Myocyte (in vitro differentiated cells): ENCODE measurements at regions not wholly inside any gene's neighbourhood (a gene's known extent, or its start where the extent isn't known, plus 50 kb on each side); places are given as distances from the start of the nearest gene placed in this dataset.

Source experiments
- DNase-seq: peaks from one replicate; pipeline ENCODE4 v3.0.0-alpha.2; 2012; ENCODE audit warnings: low read depth

GRCh38 chr4:22984390-22984789 lies 291.7 kb downstream of the GBA3 start:
- DNase-seq: no peak

- DNase-seq: no peak
Measured at GRCh38 chr4:22978656-22979055, 285.9 kb downstream of the GBA3 start.

- DNase-seq: no peak
Measured at GRCh38 chr4:22970665-22971064, 277.9 kb downstream of the GBA3 start.

- DNase-seq: no peak
Measured at GRCh38 chr4:22969287-22969896, 276.7 kb downstream of the GBA3 start.

DNA sequence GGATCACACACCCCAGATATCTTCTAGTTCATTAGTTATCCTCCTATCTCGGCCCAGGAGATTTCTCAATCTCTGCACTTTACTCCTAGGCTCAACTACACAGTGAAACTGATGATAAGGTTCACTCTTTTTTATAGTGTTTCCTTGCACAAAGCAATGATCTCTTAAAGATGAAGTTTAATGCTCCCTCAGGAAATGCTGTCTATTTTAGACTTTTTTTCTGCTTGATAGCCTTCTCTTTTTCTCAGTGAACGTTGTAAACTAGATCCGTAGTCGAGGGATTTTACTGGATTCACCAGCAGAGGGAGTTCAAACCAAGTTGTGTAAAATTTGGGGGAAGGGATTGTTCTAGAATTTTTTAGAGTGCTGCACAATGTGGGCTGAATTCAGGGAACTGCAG lies 269.6 kb downstream of the GBA3 start:
- DNase-seq: peak; percentile 73

GRCh38 chr4:22959483-22959882 lies 266.7 kb downstream of the GBA3 start:
- DNase-seq: no peak

- no peak for DNase-seq
Measured at GRCh38 chr4:22957774-22958309, 265.1 kb downstream of the GBA3 start.

DNA sequence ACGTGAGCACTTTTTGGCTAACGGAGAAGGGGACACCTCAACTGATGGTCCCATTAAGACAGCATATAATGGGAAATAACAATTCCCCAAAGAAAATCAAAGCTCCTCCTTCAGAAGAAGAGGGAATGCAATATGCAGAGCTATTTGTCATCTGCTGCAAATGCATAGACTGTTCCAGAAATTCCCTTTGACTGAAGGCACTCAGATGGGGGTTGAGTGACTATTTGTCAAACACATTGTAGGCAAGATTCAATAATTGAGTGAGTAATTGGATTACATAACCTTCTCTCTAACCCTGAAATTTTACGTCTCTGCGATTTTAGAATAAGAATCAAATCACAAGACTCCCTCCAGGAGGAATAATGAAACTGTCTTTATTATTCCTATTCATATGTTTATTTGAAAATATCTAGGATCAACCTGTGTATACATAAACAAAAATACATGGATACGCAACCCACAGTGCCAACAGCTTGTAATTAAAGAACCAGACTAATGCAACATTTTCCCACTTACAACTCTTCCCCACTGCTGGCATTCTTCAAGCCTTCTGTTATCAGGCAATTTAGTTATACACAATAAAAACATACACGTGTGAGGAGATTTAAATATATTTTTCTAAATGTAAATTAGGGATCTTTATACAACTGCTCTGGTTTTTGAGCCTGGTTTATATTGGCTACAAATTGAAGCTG lies 256.6 kb downstream of the GBA3 start:
- DNase-seq: no peak

DNA sequence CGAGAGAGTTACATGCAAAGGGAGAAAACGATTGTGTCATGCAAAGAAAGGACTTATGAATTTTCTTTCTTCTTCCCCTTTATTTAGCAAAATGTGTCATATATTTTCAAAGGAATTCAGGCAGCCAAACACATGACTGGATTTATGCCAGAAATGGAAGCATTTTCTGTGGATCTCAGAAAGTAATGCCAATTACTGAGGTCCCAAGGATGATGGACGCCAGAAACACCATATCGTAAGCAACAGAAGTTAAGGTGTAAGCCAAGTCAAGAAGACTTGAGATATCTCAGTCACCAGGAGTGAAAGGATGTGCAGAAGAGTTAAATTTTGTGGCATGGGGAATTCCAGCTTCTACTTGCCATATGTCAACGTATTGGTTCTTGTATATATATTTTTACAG lies 255.1 kb downstream of the GBA3 start:
- no peak for DNase-seq

- no peak for DNase-seq
Measured at GRCh38 chr4:22942920-22943559, 250.3 kb downstream of the GBA3 start.

DNA sequence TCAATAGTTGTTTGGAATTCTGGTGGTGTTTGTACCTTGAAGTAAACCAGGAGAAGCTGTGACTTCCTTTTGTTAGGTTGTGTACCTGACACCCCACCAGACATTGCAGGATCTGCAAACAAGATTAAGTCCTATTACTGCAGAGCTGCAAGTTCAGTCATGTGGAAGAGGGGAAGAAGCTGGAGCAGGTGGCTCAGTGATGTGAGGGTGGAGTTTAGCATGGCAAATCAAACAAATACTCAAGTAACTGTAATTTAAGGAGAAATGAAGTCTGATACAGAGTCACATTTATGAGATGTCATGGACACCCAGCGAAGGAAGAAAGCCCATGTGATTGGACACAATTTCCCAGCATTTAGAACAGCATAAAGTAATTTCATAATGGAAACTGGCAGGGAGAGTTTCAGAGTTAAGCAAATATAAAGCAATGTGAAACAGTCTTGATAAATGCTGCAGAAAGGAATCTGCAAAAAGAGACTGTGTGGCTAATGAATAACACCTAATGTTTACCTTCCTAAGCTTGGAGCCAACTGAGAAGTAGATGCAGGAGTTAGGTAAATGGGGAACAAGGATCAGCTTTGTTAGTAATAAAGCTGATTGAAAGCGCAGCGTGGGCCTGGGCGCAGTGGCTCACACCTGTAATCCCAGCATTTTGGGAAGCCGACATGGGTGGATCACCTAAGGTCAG lies 249.1 kb downstream of the GBA3 start:
- no peak for DNase-seq

- DNase-seq: no peak
Measured at GRCh38 chr4:22932326-22932725, 239.6 kb downstream of the GBA3 start.

DNA sequence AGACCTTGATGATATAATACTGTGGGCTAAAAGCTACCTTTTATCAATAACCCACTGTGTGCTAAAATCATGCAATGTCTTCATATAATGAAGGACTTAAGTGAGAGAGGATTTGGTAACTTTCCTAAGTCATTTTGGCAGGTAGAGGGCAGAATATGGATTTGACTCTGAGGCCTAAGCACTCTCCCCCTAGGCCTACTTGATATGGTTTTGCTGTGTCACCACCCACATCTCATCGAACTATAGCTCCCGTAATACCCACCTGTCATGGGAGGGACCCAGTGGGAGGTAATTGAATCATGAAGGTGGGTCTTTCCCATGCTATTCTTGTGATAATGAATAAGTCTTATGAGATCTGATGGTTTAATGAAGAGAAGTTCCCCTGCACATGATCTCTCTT lies 229.7 kb downstream of the GBA3 start:
- no peak for DNase-seq

GRCh38 chr4:22921936-22922335 lies 229.2 kb downstream of the GBA3 start:
- DNase-seq: no peak

DNA sequence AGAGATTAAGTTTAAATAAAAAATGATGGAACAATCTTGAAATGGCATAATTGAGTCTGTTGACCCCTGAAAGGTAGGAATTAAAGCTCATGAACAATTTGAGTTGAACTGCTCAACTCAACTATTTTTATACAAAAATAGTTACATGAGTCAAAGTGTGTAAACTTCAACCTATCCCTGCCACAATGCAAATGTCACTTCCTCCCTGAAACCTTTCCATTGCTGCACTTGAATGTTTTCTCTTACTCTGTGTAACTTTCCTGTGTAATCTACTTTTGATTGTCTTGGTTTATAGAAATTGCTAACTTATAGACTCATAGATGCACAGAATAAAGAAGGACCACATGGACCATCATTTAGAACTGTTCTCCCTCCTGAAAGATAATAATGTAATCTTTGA lies 218.5 kb downstream of the GBA3 start:
- no peak for DNase-seq

DNA sequence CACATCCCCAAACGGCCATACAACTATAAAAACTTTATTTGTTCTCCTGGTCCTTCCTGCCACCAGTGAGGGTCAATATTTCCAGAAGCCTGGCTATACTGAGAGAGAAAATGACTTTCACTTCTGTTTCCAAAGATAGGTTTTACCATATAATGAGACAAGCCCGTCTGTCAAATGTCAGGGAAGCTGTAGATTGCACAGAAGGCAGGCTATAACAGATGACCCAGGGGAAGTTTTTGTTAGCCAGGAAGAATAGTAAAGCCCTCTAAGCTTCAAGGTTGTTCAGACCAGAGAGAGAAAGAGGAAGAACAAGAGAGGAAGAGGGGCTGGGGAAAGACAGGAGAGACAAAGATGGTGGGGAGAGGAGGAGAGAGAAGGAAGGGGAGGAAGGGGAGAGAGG lies 217.5 kb downstream of the GBA3 start:
- DNase-seq: no peak

DNA sequence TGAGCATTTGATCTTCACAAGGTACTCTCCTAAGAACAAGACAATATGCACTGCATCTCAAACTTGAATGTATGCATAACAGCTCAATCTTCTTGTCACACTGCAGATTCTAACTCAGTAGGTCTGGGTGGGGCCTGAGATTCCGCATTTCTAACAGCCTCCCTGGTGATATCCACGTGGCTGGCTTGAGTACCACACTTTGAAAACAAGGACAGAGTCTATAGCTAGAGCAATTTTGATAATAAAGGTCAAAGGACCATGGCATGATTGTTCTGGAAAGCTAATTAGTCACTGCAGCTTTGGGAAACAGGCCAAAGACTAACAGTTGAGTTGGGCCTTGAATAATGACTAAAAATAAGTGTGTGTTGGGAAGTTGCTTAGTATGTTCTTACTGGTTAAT lies 213.3 kb downstream of the GBA3 start:
- no peak for DNase-seq

- DNase-seq: no peak
Measured at GRCh38 chr4:22903913-22904312, 211.2 kb downstream of the GBA3 start.

- no peak for DNase-seq
Measured at GRCh38 chr4:22901631-22902030, 208.9 kb downstream of the GBA3 start.

GRCh38 chr4:22900876-22901275 lies 208.1 kb downstream of the GBA3 start:
- no peak for DNase-seq

DNA sequence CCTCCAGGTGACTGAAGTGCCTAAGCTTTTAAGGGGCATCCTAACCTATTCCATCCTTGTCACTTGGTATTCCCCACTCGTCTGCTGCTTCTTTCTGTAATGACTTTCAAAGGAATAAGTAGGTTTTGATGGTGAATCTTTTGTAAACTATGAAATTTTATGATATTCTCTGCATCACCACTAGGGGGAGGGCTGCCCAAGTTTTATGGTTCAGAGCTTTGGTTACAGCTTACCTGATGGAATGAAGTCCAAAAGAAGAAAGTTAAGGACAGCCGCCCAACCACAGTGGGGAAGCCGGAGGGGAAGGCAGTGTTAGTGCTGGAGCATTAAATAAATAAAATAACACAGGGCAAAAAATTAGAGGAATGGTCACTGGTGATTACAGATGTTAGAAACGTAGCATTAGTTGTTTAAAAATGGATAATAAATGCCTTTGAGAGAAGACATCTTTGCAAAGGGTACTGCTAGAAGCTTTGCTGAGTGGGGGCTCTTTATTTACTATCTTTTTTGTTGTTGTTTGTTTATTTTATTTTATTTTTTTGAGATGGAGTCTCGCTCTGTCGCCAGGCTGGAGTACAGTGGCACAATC lies 204.9 kb downstream of the GBA3 start:
- peak; percentile 39 for DNase-seq

DNA sequence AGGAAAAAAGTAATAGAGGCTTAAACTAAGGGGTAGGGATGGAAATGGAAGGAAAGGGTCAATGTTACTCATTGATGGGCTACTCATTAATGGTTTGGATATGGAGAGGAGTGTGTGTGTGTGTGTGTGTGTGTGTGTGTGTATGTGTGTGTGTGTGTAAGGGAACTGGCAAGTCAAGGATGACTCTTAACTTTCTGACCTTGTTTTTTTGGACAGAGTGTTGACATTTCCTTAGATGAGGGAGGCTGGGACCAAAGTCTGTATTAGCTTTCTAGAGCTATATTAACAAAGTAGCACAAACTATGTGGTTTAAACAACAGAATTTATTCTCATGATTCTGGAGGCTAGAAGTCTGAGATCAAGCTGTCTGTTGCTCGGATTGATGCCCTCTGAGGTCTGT lies 202.7 kb downstream of the GBA3 start:
- no peak for DNase-seq
